Astrocyte (in vitro differentiated cells and primary cell): ENCODE measurements at regions not wholly inside any gene's neighbourhood (a gene's known extent, or its start where the extent isn't known, plus 50 kb on each side); places are given as distances from the start of the nearest gene placed in this dataset.

Source experiments
- EZH2 ChIP-seq: IDR thresholded peaks from 2 replicates; pipeline ENCODE4 v1.6.1; 2012; ENCODE audit warnings: mild to moderate bottlenecking, low read length, inconsistent platforms; ENCODE audit not compliant: insufficient read depth
- TF ChIP-seq, protein P1 (sequence below): IDR thresholded peaks from 2 replicates; pipeline ENCODE4 v1.5.1; 2011; ENCODE audit warnings: low read depth, mild to moderate bottlenecking, inconsistent platforms, low read length, moderate library complexity; ENCODE audit not compliant: insufficient read depth

DNA sequence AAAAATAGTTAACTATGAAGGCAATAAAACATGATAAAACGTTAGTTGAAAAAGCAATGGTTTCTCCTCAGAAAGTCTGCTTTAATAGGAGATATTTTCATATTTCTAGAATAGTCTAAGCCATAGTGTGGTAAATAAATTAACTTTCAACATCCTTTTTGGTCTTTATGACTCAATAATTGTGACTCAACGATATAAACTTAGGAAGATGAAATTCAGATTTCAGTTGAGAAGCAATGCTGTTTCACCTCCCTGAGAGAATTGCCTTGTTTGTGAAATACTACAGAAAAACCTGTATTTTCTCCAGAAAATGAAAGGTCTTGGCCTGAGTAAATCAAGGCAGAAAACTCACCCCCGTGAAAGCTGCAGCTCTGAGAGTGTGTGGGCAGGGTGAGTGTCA lies 166.9 kb downstream of the ETAA1 start:
- TF ChIP-seq, protein P1, sequence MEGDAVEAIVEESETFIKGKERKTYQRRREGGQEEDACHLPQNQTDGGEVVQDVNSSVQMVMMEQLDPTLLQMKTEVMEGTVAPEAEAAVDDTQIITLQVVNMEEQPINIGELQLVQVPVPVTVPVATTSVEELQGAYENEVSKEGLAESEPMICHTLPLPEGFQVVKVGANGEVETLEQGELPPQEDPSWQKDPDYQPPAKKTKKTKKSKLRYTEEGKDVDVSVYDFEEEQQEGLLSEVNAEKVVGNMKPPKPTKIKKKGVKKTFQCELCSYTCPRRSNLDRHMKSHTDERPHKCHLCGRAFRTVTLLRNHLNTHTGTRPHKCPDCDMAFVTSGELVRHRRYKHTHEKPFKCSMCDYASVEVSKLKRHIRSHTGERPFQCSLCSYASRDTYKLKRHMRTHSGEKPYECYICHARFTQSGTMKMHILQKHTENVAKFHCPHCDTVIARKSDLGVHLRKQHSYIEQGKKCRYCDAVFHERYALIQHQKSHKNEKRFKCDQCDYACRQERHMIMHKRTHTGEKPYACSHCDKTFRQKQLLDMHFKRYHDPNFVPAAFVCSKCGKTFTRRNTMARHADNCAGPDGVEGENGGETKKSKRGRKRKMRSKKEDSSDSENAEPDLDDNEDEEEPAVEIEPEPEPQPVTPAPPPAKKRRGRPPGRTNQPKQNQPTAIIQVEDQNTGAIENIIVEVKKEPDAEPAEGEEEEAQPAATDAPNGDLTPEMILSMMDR: no peak
- TF ChIP-seq EZH2: no peak
